CD4-positive, alpha-beta T cell treated with Interferon alpha-2 for 1 hour (primary cell): ENCODE measurements at regions not wholly inside any gene's neighbourhood (a gene's known extent, or its start where the extent isn't known, plus 50 kb on each side); places are given as distances from the start of the nearest gene placed in this dataset.
"Not testable (repeated sequence)": the region's sequence is repeated elsewhere in the genome, so short reads cannot be mapped to it uniquely, and the experiment has no call there.

Experiments
- DNase-seq, 2 donors: peaks; one replicate each; pipeline ENCODE4 v3.0.0-alpha.2; 2020 to 2022

DNA sequence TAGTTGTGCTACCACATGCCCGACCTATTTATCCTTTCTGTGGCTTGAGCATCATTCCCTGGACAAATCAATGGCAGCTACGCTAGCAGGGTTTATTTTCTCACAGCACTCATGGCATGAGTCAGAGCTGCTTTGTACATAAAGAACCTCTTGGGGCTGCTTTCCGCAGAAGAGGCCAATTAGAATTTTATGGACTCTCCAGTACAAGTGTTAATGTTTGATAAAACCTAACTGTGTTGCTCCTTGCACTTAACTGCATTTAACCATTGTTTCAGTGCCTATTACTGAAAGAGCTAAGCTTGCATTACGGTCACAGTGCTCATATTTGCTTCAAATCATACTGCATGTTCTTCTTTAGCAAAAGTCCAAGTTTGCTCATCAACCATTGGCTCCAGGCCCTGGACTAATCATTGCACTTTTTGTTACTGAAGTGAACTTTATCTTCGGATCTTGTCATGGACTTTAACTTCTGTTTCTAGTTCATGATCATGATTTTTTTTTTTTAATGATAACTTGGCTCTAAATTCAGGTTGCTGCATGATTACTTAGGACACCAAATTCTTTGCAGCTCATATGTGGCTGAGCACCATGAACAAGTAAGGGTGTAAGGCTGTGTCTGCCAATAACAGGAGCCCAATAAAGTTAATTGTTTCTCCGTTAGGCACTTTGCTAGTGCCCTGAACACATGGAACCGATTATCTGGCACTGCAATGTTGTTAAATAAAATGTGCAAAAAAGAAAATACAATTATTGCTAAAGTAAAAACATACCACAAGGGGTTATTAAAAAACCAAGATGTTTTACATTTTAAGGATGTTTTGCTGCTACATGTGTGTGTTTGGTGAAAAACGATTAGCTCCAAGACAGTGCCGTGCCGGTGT lies 492.2 kb downstream of the KCNJ2 start:
- no peak for DNase-seq

DNA sequence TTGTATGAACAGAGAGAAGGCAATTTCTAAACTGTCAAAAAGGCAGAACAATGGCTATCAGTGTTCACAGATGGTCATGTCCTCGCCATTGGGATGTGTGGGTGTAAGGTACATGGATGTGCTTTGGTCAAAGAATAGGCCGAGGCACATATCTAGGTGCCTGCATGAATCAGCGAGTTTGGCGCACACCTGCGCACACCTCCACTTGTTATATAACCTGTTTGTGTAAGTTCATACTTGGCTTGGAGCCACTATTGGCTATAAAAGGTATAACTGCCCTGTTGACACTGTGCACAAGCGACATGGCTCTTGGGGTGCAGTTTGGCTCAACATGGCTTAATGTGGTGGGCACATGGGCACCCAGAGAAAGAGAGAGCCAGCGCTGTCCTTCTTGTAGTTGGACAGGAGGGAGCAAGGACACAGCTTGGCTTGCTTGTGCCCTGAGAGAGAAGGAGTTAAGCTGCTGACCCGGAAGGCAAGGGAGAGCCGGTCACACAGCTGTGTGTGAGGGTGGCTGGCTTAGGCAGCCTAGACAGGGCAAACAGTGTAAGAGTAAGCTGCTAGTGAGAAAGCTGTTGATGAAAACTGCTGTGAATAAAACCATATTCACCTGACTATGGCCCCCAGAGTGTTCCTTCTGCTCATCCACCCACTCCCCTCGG lies 499.1 kb downstream of the KCNJ2 start:
- DNase-seq = no peak

DNA sequence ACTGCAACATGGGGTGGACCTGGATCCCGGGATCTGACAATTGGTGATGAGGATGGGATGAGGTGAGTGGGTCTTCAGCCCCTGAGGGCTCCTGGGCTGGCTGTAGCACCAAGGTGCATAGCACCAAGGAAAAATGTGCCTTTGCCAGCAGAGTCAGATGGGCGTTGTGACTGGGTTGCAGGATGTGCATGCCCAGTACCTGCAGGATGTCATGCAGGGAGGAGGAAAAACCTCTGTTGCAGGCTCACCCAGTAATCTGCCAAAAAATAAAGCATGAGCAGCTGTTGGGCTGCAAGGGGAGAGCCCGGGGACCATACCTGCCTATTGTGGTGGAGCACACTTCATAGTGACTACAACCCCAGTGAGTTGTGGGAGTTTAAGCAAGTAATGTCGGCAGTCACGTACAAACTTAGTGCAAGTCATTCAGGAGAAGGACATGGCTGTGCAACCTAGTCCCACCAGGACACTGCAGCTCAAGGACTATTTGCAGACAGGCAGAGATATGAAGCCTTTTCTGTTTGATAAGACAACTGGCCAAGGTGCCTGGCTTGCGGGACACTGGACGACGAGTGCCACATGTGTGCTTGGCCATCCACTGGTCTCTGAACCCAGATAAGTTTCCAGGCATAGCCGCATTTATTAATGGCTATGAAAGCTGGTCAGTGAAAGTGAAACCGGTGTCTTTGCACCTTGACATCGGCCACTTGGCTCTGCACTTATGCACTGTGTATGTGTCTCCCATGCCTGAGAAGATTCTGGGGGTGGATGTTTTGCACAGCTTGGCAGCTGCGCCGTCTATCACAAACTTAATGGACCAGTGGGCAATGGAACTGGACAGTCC lies 499.8 kb downstream of the KCNJ2 start:
- DNase-seq = no peak

DNA sequence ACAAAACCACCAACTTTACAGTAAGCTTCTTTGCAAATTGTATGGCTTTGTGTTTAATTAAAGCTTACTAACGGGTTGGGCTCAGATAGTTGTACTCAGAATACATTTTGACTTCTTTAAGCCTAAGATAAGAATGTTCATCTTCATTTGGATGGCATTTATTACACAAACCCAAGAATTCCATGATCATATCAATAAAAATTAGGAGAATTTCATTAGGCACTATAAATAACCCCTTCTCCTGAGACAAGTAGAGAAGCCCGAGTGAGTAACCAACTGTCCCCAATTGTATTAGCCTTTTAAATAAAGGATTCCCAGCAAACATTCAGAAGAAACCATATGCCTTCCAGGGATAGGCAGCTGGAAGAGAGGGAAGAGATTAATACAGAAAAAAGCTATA lies 504.7 kb downstream of the KCNJ2 start:
- DNase-seq = no peak

DNA sequence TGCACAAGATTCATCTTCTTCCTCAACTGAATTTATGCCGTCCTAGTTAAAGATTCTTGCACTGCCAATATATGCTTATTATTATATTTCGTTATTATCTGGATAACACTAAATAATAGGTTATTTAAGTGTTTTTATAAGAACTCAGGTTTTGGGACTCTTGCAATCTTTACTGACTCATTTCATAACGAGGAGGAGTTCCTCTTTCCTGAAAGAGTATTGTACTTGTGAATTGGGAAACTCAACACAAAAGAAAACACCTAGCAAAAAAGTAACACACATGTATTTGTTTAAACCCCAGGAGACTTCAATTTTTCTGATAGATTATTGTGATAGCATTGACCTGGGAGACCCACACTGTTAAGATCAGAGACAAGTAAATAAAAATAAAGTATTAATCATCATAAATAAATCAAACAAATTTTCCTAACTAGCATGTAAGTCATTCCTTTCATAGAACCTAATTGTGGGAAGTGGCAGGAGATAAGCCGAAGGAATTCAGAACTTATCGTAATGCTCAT lies 505.8 kb downstream of the KCNJ2 start:
- DNase-seq = no peak

DNA sequence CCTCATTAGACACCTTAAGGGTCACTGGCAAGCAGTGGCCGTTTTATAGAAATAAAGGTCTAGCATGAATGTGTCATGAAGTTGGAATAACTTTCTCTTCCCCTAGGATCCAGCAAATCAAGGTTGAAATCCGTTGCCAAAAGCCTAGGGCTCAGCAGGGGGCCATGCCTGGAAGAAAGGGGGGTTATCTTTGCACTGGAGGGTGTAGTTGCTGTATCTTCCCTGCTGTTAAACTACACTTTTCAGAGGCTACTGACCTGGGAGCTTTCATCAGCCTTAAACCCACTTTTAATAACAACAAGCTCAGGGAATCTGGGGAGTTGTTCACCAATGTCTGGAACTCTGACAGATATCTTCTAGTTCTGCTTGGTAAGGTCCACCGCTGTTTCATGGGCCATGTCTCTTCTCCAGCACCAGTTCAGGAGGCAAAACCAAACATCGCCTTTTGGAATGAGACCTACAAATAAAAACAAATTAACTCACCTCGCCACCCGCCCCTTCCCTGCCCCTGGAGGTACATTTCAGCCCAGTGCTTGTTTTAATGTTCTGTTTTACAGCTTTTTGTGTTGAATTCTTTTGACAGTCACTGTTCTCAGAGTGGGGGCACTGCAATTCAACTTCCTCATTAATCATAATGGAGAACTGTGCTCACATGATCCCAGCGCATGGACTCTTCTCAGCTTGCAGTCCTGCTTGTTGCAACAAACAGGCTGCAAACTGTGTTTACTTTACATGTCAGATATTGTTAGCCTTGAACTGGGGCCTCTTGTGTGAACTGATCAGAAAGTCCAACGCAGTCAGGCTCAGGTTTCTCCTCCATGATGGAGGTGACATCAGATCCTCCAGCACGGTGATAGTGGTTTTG lies 508.7 kb downstream of the KCNJ2 start:
- DNase-seq = no peak

DNA sequence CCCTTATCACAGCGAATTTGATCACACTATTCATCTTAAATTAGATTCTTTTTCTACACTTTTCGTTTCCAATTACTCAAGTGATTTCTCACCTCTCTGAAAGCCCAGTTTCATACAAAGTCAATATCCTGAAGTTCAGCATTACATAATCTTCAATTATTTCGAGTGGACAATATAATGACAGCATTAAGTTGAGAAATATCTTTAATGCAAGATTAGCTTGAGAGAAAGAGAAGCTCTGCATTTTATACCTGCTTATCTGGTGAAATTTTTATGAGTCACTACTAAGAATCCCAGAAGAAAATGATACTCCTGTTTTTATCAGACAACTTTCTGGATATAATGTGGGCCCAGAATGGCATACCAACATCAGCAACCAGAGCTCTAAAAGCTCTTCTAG lies 509.6 kb downstream of the KCNJ2 start:
- DNase-seq = no peak

DNA sequence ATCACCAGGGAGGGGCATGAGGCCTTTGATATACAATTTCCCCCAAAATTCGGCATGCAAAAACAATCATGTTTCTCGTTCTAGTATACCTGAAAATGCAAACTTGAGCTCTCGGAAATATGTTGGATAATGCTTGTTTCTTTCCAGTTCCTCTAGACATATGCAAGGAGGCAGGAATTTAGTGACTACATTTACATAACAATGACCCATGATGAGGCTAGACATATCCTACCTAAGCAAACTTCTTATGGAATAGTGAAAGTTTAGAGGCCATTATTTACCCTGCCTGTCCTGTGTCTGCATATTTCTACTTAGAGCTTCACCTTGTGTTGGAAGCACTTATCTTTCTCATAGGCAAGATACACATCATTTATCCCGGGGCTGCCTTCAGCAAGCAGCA lies 514.6 kb downstream of the KCNJ2 start:
- no peak for DNase-seq

DNA sequence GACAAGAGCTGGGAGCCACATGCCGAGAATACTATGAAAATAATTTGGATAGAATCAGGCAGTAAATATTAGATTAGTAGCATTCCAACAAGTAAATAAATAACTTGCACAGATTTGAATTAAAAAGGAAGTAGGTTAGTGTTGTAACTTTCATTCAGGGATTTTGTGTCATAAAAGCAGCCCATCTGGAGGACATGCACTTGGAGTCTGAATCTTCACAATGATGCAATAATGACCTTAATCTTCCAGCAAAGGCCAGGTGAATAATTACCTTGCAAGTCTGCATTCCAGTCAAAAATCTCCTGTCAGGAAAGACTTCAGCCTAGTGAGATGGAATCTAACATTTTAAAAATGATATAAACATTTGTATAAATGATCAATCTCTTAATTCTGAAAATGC lies 518.1 kb downstream of the KCNJ2 start:
- DNase-seq = no peak

DNA sequence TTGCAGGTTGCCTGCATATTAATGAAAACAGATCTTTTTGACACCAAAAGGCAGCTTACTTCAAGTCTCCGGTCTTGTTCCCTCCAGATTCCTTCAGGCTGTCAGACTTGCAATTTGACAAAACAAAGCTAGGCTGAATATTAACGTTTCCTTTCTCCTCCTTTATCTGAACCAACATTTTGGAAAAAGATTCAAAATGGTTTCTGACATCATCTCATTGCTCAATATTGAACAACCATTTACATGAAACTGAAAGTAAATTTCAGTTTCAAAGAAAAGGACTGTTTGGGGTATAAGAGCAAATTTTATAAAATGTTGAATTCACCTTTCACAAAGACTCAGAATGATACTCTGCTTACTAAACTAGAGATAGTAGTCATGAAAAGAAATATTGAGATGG lies 521.8 kb downstream of the KCNJ2 start:
- no peak for DNase-seq

DNA sequence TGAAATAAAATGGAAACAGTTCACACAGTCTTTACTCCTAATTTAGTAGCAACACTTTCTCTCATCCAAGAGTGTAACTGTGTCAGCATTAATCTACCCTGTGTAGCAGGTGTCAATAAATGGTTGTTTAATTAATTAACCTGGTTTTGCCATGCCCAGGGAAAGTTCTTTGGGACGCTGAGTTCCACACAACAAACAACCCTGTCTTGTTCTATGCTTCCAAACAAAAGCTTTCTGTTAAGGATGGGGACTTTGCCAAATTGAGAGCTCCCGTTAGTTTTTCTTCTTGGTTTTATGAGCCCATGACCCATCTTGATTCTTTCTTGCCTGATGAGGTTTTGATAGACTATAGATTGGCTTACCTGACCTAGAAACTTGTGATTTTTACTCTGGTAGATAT lies 530.1 kb downstream of the KCNJ2 start:
- DNase-seq = no peak

DNA sequence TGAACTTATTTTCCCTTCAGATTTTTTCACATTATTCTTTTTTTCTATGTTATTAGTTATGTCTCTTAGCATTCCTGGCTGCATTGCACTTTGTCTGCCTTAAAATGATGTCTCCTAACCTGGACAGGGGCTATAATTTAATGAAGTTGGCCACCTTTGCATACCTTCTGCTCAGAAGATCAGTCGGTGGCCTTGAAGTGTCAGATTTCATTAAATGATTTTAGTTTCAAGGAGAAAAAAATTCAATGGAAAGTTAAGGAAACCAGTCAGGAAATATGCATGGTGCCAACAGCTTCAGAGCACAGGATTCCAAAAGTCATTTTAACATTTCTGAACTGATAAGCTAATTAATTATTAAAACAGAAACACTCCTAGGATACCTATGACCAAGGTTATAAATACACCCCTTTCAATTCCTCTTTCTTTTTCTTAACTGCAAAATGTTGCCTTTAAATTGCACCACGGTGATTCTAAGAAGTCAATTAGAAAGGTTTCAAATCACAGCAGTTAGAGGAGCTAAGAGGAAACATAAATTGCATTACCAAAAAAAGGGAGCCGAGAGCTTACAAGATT lies 533.4 kb downstream of the KCNJ2 start:
- no peak for DNase-seq

DNA sequence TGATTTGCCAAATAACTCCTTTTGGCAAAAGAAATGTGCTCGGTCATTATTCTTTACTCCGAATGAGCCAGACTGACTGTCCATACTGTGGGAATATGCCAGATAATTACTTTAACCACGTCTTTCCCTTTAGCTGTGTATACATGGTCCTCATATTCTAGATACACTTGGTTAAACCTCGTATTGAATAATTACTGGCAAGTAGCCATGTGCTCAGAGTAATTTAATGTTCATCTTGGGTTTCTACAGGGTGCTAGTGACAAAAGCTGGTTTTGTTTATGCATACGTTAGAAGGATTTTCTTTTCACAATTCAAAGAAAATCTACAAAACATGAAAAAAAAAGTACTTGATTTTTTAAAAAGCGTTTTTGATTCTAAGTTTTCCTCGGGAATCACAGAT lies 540.3 kb downstream of the KCNJ2 start:
- no peak for DNase-seq

DNA sequence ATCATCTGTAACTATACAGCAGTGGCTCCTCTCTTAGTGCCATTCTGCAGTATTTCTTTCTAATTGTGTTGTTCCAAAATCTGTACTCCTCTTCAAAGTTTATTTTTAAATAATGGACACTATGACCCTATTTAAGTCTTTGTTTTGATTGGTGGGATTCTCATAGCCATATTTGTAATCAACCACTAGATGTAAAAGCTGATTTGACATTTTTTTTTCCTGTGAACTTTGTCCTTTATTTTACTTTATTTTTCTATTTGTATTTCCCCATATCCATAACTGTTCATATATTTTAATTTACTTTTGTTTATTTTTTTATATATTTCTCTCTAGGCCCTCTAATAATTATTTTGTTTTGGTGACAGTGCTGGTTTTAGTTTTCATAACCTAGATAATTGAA lies 544.4 kb downstream of the KCNJ2 start:
- no peak for DNase-seq

DNA sequence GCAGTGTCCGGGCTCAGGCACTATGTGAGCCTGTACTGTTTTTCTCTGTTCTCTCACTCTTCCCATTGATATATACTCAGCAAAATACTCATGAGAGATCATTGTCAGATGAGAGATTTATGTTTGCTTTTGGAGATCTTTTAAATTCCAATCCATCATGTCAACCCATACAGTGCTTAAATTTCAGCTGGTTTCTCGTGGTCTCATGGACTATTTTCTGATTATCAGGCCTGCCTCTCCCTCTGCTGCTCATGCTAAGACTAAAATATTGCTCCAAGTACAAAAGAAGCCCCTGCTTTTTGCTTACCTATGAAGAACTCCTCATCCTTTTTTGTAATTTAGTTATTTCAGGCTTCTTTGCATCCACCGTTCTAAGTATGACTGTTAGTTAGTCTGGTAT lies 547.2 kb downstream of the KCNJ2 start:
- DNase-seq = no peak

DNA sequence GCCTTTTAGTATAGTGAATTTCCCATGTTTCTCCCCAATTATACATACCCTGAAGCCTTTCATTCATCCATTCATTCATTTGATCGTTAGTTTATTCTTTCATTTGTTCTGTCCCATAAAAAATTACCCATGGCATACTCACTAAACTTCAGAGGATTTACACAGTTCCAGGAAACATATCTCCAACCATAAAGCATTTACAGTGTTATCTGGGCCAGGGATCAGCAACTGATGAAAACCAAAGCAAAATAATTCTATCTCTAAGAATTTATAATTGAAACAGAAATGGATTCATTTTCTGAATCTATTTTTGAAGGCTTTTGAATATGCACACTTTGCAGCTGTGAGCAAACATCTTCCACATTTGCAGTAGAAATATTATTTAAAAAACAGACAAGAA lies 547.7 kb downstream of the KCNJ2 start:
- DNase-seq = no peak

DNA sequence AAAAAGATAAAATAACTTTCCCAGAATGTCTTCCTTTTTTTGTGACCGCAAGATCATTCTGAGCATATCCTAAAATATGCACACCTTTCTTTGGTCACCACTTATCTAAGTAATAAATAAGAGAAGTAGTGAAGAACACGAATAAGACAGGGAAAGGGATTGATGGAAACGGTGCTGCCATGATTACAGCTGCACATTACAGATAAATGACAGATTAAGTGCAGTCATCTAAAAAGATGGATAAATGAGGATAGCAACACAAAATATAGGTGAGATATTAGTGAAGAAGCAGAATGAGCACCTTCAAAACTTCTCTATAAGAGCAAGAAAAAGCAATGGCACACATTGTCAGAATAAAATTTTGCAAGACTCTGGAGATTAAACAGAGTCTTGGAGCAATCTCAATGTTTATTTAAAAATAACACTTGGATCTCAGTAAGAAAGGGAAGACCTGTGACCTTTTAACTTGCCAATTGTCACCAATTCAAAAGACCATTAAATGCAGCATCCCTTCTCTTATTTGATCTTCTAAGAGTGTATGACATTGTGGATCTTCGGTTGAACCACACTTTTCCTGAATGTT lies 567.1 kb downstream of the KCNJ2 start:
- no peak for DNase-seq

DNA sequence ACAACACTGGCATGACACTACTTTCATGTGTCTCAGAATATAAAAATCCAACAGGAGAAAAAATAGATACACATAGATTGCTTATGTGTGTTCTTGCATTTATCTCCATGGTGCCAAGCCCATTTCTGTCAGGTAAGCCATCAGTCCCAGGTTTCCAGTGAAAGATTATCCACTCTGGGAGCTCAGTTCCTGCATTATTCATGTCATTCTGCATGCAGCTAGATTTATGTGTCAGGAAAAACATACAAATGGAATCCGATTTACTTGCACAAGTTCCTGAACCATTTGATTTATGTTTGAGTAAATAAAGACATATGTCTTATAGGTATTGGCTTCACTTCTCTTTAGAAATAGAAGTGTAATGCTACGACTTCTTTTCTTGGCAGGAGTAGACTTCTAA lies 569.7 kb downstream of the KCNJ2 start:
- no peak for DNase-seq

DNA sequence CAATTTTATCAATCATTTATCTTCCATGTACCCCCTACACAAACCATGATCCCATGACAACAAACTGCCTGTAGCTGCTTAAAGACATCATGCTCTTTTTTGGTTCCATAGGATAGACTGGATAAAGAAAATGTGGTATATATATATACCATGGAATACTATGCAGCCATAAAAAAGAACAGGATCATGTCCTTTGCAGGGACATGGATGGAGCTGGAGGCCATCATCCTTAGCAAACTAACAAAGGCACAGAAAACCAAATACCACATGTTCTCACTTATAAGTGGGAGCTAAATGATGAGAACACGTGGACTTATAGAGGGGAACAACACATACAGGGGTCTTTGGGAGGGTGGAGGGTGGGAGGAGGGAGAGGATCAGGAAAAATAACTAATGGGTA lies 577.2 kb downstream of the KCNJ2 start:
- not testable (repeated sequence) for DNase-seq

DNA sequence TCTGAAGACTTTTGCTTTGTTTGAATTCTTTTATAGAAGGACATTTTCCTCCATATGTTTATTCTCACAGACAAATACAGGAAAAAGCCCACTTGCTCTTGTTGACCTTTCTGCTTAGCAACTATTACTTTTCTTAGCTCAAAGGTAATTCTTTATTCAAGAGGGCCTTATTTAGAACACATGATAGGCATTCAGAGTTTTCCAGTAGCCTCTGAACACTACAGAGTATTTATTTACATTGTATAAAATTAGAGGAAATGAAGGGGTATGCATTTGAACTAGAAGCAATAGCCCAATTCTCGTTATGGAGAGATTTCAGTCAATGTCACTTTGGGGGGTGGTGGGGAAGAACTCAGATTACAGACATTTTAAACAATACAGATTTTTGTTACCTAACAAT lies 581.7 kb downstream of the KCNJ2 start:
- DNase-seq = no peak

DNA sequence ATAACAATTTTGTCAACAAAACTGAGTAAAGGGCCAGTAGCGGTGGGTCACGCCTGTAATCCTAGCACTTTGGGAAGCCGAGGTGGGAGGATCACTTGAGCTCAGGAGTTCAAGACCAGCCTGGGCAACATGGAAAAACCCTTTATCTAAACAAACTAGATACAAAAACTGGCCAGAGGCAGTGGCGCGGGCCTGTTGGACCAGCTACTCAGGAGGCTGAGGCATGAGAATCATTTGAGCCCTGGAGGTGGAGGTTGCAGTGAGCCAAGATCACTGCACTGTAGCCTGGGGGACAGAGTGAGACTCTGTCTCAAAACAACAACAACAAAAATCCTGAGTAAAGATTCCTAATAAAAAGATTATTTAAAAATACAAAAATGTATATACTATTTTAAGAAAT lies 583.1 kb downstream of the KCNJ2 start:
- not testable (repeated sequence) for DNase-seq
